ENCODE measurements at regions not wholly inside any gene's neighbourhood (a gene's known extent, or its start where the extent isn't known, plus 50 kb on each side); places are given as distances from the start of the nearest gene placed in this dataset.
"Not testable (repeated sequence)": the region's sequence is repeated elsewhere in the genome, so short reads cannot be mapped to it uniquely, and the experiment has no call there.

DNA sequence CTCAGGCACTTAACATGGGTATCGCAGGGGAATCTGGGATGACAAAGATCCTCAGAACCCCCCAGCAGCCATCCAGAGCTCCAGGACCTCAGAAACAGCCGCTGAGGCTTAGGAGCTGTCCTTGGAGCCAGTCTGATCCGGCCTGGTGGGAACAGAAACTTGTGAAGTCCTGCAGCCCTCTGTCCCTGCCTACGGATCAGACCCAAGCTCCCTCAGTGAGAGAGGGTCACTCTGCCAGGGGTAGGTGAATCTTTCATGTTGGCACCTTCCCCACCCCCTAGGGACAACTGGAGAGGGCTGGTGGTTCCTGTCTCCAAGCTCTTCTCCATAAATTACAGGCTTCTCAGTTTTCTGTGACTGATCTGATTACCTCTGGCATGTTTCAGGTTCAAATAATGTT, 122.3 kb downstream of the TLR5 start:
- H3K9me3 Mint-ChIP-seq = no peaks in the 10 kb centered on the region
- CTCF ChIA-PET = no interaction called here
- ATAC-seq (ENCODE audit: poor library complexity) = no peak
- DNase-seq = no peak
- no peaks in the 10 kb centered on the region for H3K4me1 Mint-ChIP-seq (ENCODE audit: low read depth)
- no peak for TF ChIP-seq CTCF (IDR thresholded peaks at IDR 0.05)
- Histone ChIP-seq H3K9me3 (ENCODE audit: control insufficient read depth in 1 of 2, insufficient read depth in 1 of 2, low read length in 2 of 2) (peaks cover 0 to 11% of the 10 kb centered on the region in 2 experiments), H3K4me3 (ENCODE audit: low read length) (no peak overlapping the region), H3K4me1 (ENCODE audit: insufficient read depth, low read length) (no peaks in the 10 kb centered on the region), H3K36me3 (ENCODE audit: insufficient read depth, low read length) (no peaks in the 10 kb centered on the region), H3K27ac (ENCODE audit: low read depth in 1 of 2, low read length in 2 of 2) (no peak overlapping the region), H3K27me3 (ENCODE audit: control insufficient read depth in 1 of 2, insufficient read depth in 2 of 2, low read length in 2 of 2) (no peaks in the 10 kb centered on the region)
- no peak overlapping the region for H3K4me3 Mint-ChIP-seq
- POLR2A ChIA-PET = no interaction called here
- no peaks in the 10 kb centered on the region for H3K27me3 Mint-ChIP-seq
- no peak overlapping the region for H3K27ac Mint-ChIP-seq
- no peaks in the 10 kb centered on the region for H3K36me3 Mint-ChIP-seq (ENCODE audit: low read depth)
- intact Hi-C loops (cut with DNase I, micrococcal nuclease) = loop anchor here in 1 of 2 experiments (1.0 kb wide), 1 partner anchor 9 kb away; no protein-coding TSS in a partner anchor

DNA sequence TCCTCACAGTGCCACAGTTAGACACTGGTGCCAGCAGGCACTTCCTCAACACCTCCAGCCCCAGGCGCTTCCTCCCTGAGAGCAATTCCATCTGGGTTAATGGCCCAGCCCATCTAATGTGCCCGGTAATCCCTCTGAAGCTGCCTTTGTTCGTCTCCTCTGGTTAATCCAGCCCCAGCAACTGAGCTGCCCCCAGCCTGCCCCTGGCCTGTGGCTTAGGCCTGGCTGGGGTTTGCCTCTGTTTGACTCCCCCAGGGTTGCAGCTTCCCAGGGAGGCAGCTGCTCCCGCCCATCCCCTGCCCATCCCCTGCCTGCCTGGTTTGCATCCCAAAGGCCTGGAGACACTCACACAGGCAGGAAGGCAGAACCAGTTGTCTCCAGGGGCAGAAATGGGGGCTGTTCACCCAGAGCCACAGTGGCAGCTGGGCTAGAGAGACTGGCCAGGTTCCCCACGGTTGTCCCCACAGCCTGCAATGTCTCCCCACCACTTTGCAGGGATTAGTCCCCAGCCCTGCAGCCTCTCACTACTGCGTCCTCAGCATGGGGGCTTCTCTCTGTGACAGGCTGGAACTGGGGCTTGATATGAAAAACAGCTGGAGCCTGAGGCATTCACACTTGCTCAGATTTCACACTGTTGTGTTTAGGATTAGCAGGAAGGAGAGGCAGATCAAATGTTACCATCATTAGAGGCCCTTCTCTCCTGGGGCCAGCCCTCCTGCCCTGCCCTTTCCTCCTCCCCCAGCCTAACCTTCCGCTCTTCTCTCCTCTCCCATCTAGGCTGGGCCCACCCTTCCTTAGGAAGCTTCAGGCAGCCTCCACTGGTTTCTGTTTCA, 120.2 kb downstream of the TLR5 start:
- H3K4me1 ChIP-seq (ENCODE audit: insufficient read depth, low read length) = no peaks in the 10 kb centered on the region
- ATAC-seq (ENCODE audit: poor library complexity) (no peak), DNase-seq (no peak)
- H3K27me3 ChIP-seq (ENCODE audit: control insufficient read depth in 1 of 2, insufficient read depth in 2 of 2, low read length in 2 of 2) = no peaks in the 10 kb centered on the region
- TF ChIP-seq CTCF (IDR thresholded peaks at IDR 0.05) = no peak
- Mint-ChIP-seq H3K27me3 (no peaks in the 10 kb centered on the region), H3K36me3 (ENCODE audit: low read depth) (no peaks in the 10 kb centered on the region), H3K9me3 (no peaks in the 10 kb centered on the region), H3K27ac (no peak overlapping the region), H3K4me1 (ENCODE audit: low read depth) (no peaks in the 10 kb centered on the region), H3K4me3 (no peak overlapping the region)
- no peaks in the 10 kb centered on the region for H3K36me3 ChIP-seq (ENCODE audit: insufficient read depth, low read length)
- peaks cover 0 to 5% of the 10 kb centered on the region in 2 experiments for H3K9me3 ChIP-seq (ENCODE audit: control insufficient read depth in 1 of 2, insufficient read depth in 1 of 2, low read length in 2 of 2)
- H3K4me3 ChIP-seq (ENCODE audit: low read length) = no peak overlapping the region
- intact Hi-C loops (cut with DNase I, micrococcal nuclease) = no loop called here
- ChIA-PET CTCF (no interaction called here), POLR2A (no interaction called here)
- no peak overlapping the region for H3K27ac ChIP-seq (ENCODE audit: low read depth in 1 of 2, low read length in 2 of 2)

DNA sequence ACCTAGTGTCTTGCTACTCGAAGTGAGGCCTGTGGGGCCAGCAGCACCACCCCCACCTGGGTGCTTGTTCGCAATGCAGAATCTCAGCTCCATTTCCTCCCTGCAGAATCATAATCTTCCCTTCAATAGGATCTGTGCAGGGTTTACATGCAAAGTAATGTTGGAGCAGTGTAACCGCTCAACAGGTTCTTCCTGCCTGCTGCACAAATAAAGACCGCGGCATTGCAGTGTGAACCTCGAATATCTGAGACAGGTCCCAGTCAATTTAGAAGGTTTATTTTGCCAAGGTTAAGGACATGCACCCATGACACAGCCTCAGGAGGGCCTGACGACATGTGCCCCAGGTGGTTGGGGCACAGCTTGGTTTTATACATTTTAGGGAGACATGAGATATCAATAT, 119.2 kb downstream of the TLR5 start:
- no peak for TF ChIP-seq CTCF (IDR thresholded peaks at IDR 0.05)
- H3K4me3 Mint-ChIP-seq = no peak overlapping the region
- no peaks in the 10 kb centered on the region for H3K4me1 Mint-ChIP-seq (ENCODE audit: low read depth)
- Histone ChIP-seq H3K9me3 (ENCODE audit: control insufficient read depth in 1 of 2, insufficient read depth in 1 of 2, low read length in 2 of 2) (peaks cover 0 to 5% of the 10 kb centered on the region in 2 experiments), H3K36me3 (ENCODE audit: insufficient read depth, low read length) (no peaks in the 10 kb centered on the region), H3K27ac (ENCODE audit: low read depth in 1 of 2, low read length in 2 of 2) (no peak overlapping the region), H3K27me3 (ENCODE audit: control insufficient read depth in 1 of 2, insufficient read depth in 2 of 2, low read length in 2 of 2) (no peaks in the 10 kb centered on the region), H3K4me1 (ENCODE audit: insufficient read depth, low read length) (no peaks in the 10 kb centered on the region), H3K4me3 (ENCODE audit: low read length) (no peak overlapping the region)
- intact Hi-C loops (cut with DNase I, micrococcal nuclease) = no loop called here
- DNase-seq (no peak), ATAC-seq (ENCODE audit: poor library complexity) (no peak)
- ChIA-PET CTCF (no interaction called here), POLR2A (no interaction called here)
- no peak overlapping the region for H3K27ac Mint-ChIP-seq
- no peaks in the 10 kb centered on the region for H3K27me3 Mint-ChIP-seq
- H3K9me3 Mint-ChIP-seq = no peaks in the 10 kb centered on the region
- H3K36me3 Mint-ChIP-seq (ENCODE audit: low read depth) = no peaks in the 10 kb centered on the region

- H3K27me3 Mint-ChIP-seq; H3K9me3 Mint-ChIP-seq; H3K4me3 Mint-ChIP-seq; H3K27ac ChIP-seq (ENCODE audit: low read depth in 1 of 2, low read length in 2 of 2); H3K4me1 ChIP-seq (ENCODE audit: insufficient read depth, low read length); POLR2A ChIA-PET; H3K4me1 Mint-ChIP-seq (ENCODE audit: low read depth); intact Hi-C loops (cut with DNase I, micrococcal nuclease); H3K9me3 ChIP-seq (ENCODE audit: control insufficient read depth in 1 of 2, insufficient read depth in 1 of 2, low read length in 2 of 2); DNase-seq; CTCF ChIA-PET; ATAC-seq (ENCODE audit: poor library complexity); H3K4me3 ChIP-seq (ENCODE audit: low read length); H3K36me3 ChIP-seq (ENCODE audit: insufficient read depth, low read length); H3K27ac Mint-ChIP-seq; H3K27me3 ChIP-seq (ENCODE audit: control insufficient read depth in 1 of 2, insufficient read depth in 2 of 2, low read length in 2 of 2); H3K36me3 Mint-ChIP-seq (ENCODE audit: low read depth): not testable (repeated sequence)
These were observed 118.6 kb downstream of the TLR5 start for GRCh38 chr1:223024486-223024885.

DNA sequence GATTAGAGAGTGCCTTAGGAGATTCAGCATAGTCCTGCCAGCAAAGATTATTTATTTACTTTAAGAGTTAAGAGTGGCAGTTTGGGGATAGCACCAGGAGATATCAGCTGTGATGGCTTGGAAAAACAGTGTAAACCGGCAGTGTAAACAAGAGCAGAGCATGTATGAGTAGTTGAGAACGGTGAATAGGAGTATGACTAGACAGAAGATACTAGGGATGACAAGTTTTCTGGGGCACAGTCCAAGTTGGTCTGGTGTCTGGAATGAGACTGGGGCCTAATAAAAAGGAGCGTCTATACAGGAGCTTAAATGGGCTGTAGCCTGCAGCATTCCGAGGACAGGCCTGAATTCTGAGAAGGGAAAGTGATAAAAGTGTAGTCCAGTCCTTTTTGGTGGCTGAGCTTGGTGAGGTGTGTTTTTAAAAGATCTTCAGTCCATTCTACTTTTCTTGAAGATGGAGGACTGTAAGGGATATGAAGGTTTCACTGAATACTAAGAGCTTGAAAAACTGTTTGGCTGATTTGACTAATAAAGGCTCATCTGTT, 117.8 kb downstream of the TLR5 start:
- H3K4me1 Mint-ChIP-seq (ENCODE audit: low read depth); intact Hi-C loops (cut with DNase I, micrococcal nuclease); POLR2A ChIA-PET; H3K36me3 ChIP-seq (ENCODE audit: insufficient read depth, low read length); H3K4me1 ChIP-seq (ENCODE audit: insufficient read depth, low read length); ATAC-seq (ENCODE audit: poor library complexity); H3K9me3 ChIP-seq (ENCODE audit: control insufficient read depth in 1 of 2, insufficient read depth in 1 of 2, low read length in 2 of 2); H3K27me3 Mint-ChIP-seq; H3K4me3 Mint-ChIP-seq; H3K36me3 Mint-ChIP-seq (ENCODE audit: low read depth); DNase-seq; H3K27me3 ChIP-seq (ENCODE audit: control insufficient read depth in 1 of 2, insufficient read depth in 2 of 2, low read length in 2 of 2); H3K27ac ChIP-seq (ENCODE audit: low read depth in 1 of 2, low read length in 2 of 2); CTCF ChIA-PET; H3K9me3 Mint-ChIP-seq; H3K4me3 ChIP-seq (ENCODE audit: low read length); H3K27ac Mint-ChIP-seq: not testable (repeated sequence)
